ENCODE measurements at regions not wholly inside any gene's neighbourhood (a gene's known extent, or its start where the extent isn't known, plus 50 kb on each side); places are given as distances from the start of the nearest gene placed in this dataset.

DNA sequence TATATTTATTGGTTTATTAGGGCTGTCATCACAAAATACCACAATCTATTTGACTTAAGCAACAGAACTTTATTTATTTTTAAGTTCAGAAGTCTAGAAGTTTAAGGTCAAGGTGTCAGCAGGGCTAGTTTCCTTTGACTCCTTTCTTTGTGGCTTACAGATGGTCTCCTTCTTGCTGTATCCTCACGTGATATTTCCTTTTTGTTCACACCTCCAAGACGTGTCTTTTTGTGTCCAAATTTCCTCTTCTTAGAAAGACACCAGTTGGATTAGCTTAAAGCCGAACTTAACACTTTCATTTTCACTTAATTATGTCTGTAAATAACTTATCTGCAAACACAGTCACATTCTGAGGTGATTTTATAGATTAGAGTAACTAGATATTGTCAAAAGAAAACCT, 631.4 kb upstream of the POT1 start:
- DNase-seq = no peak
- in situ Hi-C loops (cut with HindIII; ENCODE audit: low pct_ligation_motif_present, low pct_unique_long_range_greater_than_20kb, low sequenced_read_pairs) = no loop called here

DNA sequence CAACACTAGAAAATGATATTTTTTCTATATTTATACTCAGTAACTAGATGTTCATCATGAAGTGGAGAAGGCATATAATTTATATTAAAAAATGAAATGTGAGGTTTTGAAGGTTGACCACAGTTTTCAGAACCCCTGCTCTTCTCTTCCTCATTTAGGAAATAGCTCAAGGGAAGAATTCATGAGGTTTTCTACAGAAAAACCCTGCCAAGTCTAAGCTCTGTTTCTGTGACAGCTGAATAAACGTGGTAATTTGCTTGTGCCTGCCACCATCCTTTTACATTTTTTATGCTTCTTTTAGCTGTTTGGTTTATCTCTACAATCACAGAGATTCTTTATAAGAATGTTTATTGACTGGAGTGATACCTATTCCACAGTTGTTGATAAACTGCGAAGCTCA, 630.3 kb upstream of the POT1 start:
- in situ Hi-C loops (cut with HindIII; ENCODE audit: low pct_ligation_motif_present, low pct_unique_long_range_greater_than_20kb, low sequenced_read_pairs) = no loop called here
- DNase-seq = no peak

DNA sequence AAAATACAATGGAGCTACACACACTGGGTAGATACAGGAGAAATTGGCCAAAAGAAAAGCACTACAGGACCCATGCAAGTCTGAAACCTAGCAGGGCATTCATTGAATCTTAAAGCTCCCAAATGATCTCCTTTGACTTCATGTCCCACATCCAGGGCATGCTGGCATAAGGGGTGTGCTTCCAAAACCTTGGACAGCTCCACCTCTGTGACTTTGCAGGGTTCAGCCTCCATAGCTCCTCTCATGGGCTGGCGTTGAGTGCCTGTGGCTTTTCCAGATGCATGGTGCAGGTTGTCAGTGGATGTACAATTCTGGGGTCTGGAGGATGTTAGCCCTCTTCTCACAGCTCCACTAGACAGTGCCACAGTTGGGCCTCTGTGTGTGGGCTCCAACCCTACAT, 626.3 kb upstream of the POT1 start:
- in situ Hi-C loops (cut with HindIII; ENCODE audit: low pct_ligation_motif_present, low pct_unique_long_range_greater_than_20kb, low sequenced_read_pairs) = no loop called here
- DNase-seq = peak; percentile 11

DNA sequence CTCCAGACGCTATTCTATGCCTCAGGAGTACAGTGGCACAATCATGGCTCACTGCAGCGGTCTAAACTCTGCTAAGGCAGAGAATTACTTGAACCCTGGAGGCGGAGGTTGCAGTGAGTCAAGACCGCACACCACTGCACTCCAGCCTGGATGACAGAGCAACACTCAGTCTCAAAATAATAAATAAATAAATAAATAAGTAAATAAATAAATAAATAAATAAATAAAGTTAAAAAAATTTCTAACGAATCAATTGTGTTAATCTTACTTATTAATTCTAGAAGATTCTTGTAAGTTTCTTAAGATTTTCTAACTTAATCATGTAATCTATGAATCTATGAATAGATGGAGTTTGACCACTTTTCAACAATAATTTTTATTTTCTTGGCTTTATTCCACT, 621.4 kb upstream of the POT1 start:
- DNase-seq = no peak
- in situ Hi-C loops (cut with HindIII; ENCODE audit: low pct_ligation_motif_present, low pct_unique_long_range_greater_than_20kb, low sequenced_read_pairs) = no loop called here

DNA sequence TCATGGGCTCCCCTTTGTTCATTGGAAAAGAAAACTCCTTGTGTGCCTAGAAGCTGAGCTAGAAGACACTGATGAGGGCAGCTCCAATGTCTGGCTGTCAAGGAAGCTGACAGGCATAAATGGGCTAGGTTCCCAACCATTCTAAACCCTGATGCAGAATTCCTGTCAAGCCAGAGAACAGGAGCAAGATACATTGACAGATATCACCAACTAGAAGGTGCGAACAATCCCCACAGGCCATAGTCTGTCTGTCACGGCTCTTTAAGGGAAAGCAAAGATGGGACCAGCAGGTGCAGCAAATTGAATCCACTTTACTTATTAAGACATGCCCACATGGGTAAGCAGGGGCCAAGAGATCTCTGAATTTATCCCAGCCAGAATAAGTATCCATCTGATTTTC, 617.9 kb upstream of the POT1 start:
- no peak for DNase-seq
- in situ Hi-C loops (cut with HindIII; ENCODE audit: low pct_ligation_motif_present, low pct_unique_long_range_greater_than_20kb, low sequenced_read_pairs) = no loop called here

DNA sequence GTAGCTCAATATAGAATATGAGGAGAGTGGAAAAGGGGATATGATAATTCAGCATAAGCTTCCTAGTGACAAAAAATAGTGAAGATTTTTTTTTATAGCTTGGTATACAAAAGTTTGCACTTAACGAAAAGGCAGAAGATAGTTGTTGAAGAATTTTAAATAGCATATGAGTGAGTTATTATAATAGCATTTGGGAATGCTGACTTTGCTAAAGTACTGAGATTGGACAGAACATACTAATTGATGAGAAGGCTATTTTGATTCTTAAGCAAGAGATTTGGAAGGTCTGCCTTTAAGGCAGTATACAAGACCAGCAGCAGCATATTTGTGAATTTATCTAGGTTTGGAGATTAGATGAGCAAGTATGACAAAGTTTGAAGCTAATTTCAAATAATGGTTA, 600.9 kb upstream of the POT1 start:
- in situ Hi-C loops (cut with HindIII; ENCODE audit: low pct_ligation_motif_present, low pct_unique_long_range_greater_than_20kb, low sequenced_read_pairs) = no loop called here

DNA sequence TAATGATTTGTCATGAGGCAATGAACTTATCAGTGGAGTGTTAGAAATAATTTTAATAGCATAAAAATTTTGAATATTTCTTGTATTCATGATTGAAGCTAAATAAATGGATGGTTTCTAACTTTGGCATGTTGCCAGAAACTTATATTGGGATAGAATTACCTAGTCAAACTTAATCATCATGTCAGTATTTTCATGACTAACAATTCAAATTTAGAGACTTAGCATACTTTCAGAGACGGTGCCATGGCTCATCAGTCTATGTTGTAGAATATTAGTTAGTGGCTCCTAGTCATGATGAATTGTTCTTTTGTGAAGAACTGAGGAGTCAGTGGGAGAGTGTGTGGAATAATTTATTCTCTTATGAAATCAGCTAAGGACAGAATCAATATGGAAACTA, 599.6 kb upstream of the POT1 start:
- DNase-seq = no peak
- in situ Hi-C loops (cut with HindIII; ENCODE audit: low pct_ligation_motif_present, low pct_unique_long_range_greater_than_20kb, low sequenced_read_pairs) = no loop called here

More for the DNA sequence above, 600.9 kb upstream of the POT1 start:
- DNase-seq = no peak

DNA sequence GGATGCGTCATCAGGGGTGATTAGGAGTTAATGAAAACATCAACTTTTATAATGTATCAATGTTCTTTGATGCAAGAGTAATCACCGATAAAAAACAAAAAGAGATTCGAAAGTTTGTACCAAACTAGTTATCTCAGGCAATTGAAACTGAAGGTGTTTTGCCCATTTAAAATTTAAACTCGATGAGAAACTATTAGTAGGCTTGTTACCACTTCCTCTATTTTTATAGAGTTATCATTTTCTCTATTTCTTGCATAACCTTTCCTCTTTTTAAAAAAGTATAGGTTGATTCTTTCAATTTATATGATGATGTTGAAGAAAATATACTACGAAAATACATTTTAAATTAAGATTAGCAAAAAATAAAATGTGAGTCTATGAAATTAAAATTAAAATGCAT, 597.3 kb upstream of the POT1 start:
- in situ Hi-C loops (cut with HindIII; ENCODE audit: low pct_ligation_motif_present, low pct_unique_long_range_greater_than_20kb, low sequenced_read_pairs) = no loop called here
- no peak for DNase-seq

DNA sequence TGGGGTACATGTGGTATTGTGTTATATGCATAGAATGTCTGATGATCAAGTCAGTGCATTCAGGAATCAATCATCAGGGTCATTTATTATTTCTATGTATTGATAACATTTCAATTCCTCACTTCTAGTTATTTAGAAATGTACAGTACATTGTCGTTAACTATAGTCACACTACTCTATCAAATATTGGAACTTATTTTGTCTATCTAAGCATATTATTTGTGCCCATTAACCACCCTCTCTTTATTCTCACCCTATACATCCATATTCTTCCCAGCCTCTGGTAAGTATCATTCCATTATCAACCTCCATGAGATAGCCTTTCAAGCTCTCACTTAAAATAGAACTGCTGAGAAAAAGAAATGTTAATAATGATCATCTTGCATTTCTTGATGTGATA, 596.5 kb upstream of the POT1 start:
- in situ Hi-C loops (cut with HindIII; ENCODE audit: low pct_ligation_motif_present, low pct_unique_long_range_greater_than_20kb, low sequenced_read_pairs) = no loop called here

DNA sequence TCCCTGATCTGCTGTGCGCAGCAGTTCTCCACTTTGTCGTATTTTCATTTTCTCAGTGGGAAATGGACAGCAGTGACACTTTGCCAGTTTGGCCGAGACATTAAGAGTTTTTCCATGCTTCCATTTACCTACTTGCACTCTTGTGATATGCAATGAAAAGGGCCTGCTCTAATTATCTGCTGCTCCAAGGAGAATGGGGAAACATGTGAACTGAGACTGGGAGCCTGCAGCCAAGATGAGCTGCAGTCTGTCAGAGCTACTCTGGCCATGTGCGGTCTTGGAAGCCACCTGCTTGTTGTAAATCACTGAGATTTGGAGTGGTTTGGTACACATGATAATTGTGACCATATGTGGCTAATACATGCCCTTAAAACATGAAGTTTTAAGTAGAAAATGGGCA, 586.6 kb upstream of the POT1 start:
- in situ Hi-C loops (cut with HindIII; ENCODE audit: low pct_ligation_motif_present, low pct_unique_long_range_greater_than_20kb, low sequenced_read_pairs) = no loop called here
- no peak for DNase-seq

More for the DNA sequence above, 596.5 kb upstream of the POT1 start:
- no peak for DNase-seq

DNA sequence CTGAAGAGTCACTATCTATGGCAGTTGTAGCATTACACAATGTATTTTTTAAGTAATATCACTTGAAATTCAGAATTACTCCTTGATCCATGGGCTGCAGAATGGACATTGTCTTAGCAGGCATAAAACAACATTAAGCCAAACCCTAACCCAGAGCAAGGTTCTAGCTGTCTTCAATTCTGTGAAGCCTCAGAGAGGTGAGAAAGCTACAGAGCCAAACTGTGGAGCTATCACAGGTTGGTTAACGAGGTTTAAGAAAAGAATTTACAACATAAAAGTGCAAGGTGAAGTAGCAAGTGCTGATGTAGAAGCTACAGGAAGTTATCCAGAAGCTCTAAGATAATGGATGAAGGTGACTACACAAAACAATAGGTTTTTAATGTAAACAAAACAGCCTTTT, 582.7 kb upstream of the POT1 start:
- no peak for DNase-seq
- in situ Hi-C loops (cut with HindIII; ENCODE audit: low pct_ligation_motif_present, low pct_unique_long_range_greater_than_20kb, low sequenced_read_pairs) = no loop called here

DNA sequence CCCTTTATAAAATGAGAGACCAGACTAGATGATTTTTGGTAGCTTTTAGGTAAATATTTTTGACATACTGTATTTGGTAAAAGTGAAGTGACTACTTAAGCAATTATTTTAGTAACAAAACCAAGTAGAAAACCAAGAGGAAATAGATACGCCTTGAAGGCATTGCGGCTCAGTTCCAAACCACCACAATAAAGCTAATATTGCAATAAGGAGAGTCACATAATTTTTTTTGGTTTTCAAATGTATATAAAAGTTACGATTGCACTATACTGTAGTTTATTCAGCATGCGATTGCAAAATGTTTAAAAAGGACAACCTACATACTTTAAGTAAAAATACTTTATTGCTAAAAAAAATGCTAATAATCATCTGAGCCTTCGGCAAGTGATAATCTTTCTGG, 581.7 kb upstream of the POT1 start:
- DNase-seq = no peak

DNA sequence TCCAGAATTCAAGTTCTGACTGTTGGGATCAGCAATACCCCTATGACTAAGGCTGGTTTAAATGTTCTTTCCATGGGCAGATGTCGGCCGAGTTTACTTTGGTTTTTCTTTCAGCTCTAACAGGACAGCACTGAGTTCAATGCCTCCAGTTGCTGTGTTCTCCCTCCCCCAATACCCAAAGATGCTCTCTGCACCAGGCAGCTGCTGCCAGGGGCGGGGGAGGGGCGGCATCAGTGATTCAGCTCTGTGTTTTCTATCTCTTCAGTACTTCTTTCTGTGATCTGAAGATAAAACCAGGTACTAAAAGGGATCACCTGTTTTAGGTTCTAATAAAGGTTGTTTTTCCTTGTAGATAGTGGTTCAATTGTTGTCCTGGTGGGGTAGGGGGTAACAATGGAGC, 576.7 kb upstream of the POT1 start:
- DNase-seq = no peak
- in situ Hi-C loops (cut with HindIII; ENCODE audit: low pct_ligation_motif_present, low pct_unique_long_range_greater_than_20kb, low sequenced_read_pairs) = no loop called here

More for the DNA sequence above, 581.7 kb upstream of the POT1 start:
- in situ Hi-C loops (cut with HindIII; ENCODE audit: low pct_ligation_motif_present, low pct_unique_long_range_greater_than_20kb, low sequenced_read_pairs) = no loop called here

DNA sequence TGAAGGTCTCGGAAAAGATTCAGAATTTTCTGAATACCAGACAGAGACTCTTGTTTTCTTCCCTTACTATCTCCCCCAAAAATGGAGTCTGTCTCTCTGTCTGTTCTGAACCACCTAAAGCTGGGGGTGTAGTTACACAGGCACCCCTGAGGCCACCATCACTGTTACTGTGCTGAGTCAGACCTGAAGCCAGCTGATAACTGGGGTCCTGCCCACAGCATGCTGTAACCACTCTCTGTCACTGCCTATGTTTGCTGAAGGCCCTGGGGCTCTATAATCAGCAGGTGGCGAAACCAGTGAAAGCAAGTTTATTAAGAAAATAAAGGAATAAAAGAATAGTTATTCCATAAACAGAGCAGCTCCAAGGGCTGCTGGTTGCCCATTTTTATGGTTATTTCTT, 575.2 kb upstream of the POT1 start:
- in situ Hi-C loops (cut with HindIII; ENCODE audit: low pct_ligation_motif_present, low pct_unique_long_range_greater_than_20kb, low sequenced_read_pairs) = no loop called here
- no peak for DNase-seq

DNA sequence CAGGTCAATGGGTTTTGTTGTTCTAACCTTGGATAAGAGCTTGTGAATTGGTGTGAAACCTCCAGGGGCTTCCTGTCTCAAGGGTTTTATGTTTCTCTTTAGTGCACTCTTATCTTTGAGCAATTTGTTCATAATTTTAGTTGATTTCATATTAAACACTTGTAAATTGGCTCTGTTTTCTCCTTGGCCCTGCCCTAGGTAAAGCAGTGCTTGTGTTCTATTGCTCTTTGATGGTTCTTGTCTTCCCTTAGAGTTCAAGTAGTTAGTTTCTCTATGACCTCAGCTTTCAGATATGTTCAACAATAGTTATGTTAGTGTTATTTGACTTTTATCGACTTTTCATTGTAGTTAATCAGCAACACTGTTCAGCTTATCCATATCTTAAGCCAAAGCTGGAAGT, 566.4 kb upstream of the POT1 start:
- in situ Hi-C loops (cut with HindIII; ENCODE audit: low pct_ligation_motif_present, low pct_unique_long_range_greater_than_20kb, low sequenced_read_pairs) = no loop called here
- no peak for DNase-seq

DNA sequence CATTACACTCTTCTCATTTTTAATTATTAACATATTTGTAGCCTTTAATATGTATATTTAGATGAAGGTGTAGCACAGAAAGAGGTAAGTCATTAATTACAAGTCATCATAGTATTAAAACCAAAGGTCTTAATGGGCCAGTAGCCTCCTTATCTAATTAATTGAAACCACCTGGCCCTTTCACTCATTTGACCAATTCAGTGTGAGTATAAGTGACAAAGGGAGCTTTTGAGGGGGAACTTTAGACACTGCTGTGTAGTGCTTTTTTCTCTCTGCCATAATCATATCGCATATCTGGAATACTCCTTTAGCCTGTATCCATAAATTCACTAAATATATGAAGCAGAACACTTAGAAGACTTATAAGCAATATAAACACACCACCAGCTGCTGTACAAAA, 562.9 kb upstream of the POT1 start:
- in situ Hi-C loops (cut with HindIII; ENCODE audit: low pct_ligation_motif_present, low pct_unique_long_range_greater_than_20kb, low sequenced_read_pairs) = no loop called here
- DNase-seq = no peak

DNA sequence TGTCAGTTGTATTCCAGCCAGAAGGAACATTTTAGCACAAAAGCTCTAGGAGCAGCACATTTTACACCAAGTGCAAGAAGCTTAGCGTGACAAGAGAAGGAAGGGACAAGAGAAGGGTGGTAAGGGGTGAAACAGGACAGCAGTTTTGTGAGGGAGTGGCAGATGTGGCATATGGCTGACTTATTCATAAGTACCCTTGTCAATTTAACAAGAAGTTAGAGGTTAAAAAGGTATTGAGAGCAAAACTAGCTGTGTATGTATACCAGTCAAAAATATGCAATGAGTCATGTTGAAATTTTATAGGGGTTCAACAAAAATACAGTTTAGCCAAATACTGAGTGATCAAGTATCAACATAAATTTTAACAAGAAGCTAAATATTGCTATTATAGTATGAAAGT, 561.5 kb upstream of the POT1 start:
- in situ Hi-C loops (cut with HindIII; ENCODE audit: low pct_ligation_motif_present, low pct_unique_long_range_greater_than_20kb, low sequenced_read_pairs) = no loop called here
- no peak for DNase-seq

DNA sequence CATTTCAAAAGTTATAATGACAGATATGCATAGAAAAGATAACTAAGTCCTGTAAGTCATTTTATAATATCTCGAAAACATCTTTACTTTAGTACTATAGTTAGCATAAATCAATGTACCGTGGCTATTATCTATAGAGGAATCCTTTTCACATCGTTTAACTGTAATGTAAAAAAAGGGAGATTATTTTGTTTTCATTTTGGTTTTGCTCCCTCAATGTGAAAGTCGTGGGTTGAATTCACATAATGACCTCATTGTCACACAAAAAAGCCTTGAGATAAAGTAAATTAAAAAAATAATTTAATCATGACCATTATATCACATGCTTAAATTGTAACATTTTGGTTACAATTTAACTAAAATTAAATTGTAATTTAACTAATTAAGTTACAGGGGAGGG, 560.5 kb upstream of the POT1 start:
- no peak for DNase-seq
- in situ Hi-C loops (cut with HindIII; ENCODE audit: low pct_ligation_motif_present, low pct_unique_long_range_greater_than_20kb, low sequenced_read_pairs) = no loop called here

DNA sequence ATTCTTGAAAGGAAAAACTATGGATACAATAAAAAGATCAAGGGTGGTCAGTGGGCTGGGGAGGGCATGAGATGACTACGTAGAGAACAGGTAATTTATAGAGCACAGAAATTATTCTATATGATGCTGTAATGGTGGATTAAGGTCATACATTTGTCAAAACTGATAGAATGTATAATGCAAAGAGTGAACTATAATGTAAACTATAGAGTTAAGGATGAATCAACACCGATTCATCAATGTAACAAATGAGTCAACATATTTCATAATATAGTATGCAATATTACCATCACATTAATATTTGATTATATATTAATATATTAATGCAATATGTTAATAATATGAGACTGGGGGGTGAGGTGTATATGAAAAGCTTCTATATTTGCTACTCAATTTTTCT, 555.6 kb upstream of the POT1 start:
- DNase-seq = no peak
- in situ Hi-C loops (cut with HindIII; ENCODE audit: low pct_ligation_motif_present, low pct_unique_long_range_greater_than_20kb, low sequenced_read_pairs) = no loop called here

DNA sequence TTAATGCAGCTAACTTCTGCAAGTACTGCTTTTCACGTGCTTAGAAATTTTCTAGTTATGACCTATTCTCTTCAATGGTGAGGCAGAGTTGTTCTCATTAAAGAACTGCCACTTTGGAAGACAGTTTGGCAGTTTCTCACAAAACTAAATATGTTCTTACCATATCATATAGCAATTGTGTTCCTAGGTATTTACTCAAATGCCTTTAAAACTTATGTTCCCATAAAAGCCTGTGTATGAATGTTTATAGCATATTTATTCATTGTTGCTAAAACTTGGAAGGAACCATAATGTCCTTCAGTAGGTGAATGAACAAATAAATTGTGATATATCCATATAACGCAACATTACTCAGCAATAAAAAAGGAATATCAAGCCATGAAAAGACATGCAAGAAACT, 555.1 kb upstream of the POT1 start:
- in situ Hi-C loops (cut with HindIII; ENCODE audit: low pct_ligation_motif_present, low pct_unique_long_range_greater_than_20kb, low sequenced_read_pairs) = no loop called here
- DNase-seq = no peak

DNA sequence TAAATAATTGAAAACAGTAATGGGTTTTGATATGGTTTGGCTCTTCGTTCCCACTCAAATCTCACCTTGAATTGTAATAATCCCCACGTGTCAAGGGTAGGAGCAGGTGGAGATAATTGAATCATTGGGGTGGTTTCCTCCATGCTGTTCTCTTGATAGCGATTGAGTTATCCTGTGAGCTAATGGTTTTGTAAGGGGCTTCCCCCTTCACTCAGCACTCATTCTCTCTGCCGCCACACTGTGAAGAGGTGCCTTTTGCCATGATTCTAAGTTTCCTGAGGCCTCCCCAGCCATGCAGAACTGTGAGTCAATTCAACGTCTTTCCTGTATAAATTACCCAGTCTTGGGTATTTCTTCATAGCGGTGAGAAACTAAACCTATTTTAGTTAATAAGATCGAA, 551.7 kb upstream of the POT1 start:
- in situ Hi-C loops (cut with HindIII; ENCODE audit: low pct_ligation_motif_present, low pct_unique_long_range_greater_than_20kb, low sequenced_read_pairs) = no loop called here

DNA sequence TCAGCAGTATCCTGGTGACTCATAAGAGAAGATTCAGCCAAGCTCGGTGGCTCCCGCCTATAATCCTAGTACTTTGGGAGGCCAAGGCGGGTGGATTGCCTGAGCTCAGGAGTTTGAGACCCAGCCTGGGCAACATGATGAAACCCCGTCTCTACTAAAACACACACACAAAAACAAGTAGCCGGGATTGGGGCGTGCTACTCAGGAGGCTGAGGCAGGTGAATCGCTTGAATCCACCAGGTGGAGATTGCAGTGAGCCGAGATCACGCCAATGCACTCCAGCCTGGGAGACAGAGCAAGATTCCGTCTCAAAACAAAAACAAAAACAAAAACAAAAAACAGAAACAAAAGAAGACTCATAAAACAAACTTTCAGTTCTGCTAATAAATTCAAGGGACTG, 551.1 kb upstream of the POT1 start:
- no peak for DNase-seq
- in situ Hi-C loops (cut with HindIII; ENCODE audit: low pct_ligation_motif_present, low pct_unique_long_range_greater_than_20kb, low sequenced_read_pairs) = no loop called here

More for the DNA sequence above, 551.7 kb upstream of the POT1 start:
- DNase-seq = no peak

All from ACHN (cell line).